ENCODE measurements at regions not wholly inside any gene's neighbourhood (a gene's known extent, or its start where the extent isn't known, plus 50 kb on each side); places are given as distances from the start of the nearest gene placed in this dataset.

DNA sequence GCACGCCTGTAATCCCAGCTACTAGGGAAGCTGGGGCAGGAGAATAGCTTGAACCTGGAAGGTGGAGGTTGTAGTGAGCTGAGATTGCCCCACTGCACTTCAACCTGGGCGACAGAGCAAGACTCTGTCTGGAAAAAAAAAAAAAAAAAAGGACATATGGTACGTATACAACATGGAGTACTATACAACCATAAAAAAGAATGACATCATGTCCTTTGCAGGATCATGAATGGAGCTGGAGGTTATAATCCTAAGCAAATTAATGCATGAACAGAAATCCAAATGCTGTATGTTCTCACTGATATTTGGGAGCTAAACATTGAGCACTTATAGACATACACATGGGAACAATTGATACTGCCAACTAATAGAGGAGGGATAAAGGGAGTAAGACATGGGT is 99.3 kb upstream of the KCNJ3 start:
- no peak for ATAC-seq
- BruUV-seq (replicated peaks) = no TSS peak

More for the DNA sequence above, 99.3 kb upstream of the KCNJ3 start:
- Histone ChIP-seq H3K4me3 (no peak overlapping the region), H3K36me3 (ENCODE audit: control insufficient read depth, insufficient read depth, low read length) (no peaks in the 10 kb centered on the region), H3K4me2 (ENCODE audit: insufficient read depth, low read length) (no peak overlapping the region), H2AFZ (ENCODE audit: low read depth, low read length) (no peak overlapping the region), H3K9ac (ENCODE audit: insufficient read depth in 1 of 2, low read depth in 2 of 2, low read length in 2 of 2) (no peak overlapping the region), H3K27ac (ENCODE audit: extremely low read depth, low read depth, low read length) (no peak overlapping the region), H3K79me2 (ENCODE audit: control insufficient read depth, insufficient read depth, low read length) (no peaks in the 10 kb centered on the region), H3K9me3 (replicated peaks; ENCODE audit: control insufficient read depth, insufficient read depth, low read depth, low read length) (no peaks in the 10 kb centered on the region; the same call in 1 of the 2 replicates), H3K4me1 (replicated peaks in 1 of 2; ENCODE audit: control insufficient read depth in 2 of 2, insufficient read depth in 2 of 2, low read length in 2 of 2) (no peaks in the 10 kb centered on the region), H4K20me1 (replicated peaks; ENCODE audit: control insufficient read depth, insufficient read depth, low read length) (no peaks in the 10 kb centered on the region), H3K9me1 (ENCODE audit: control insufficient read depth, insufficient read depth, low read length) (no peaks in the 10 kb centered on the region), H3K27me3 (ENCODE audit: control insufficient read depth in 2 of 2, insufficient read depth in 2 of 2, low read length in 2 of 2) (no peaks in the 10 kb centered on the region)
- DNase-seq (ENCODE audit: extremely low read depth in 1 of 4, low spot score in 3 of 4) = no peak
- TF ChIP-seq, protein P1, sequence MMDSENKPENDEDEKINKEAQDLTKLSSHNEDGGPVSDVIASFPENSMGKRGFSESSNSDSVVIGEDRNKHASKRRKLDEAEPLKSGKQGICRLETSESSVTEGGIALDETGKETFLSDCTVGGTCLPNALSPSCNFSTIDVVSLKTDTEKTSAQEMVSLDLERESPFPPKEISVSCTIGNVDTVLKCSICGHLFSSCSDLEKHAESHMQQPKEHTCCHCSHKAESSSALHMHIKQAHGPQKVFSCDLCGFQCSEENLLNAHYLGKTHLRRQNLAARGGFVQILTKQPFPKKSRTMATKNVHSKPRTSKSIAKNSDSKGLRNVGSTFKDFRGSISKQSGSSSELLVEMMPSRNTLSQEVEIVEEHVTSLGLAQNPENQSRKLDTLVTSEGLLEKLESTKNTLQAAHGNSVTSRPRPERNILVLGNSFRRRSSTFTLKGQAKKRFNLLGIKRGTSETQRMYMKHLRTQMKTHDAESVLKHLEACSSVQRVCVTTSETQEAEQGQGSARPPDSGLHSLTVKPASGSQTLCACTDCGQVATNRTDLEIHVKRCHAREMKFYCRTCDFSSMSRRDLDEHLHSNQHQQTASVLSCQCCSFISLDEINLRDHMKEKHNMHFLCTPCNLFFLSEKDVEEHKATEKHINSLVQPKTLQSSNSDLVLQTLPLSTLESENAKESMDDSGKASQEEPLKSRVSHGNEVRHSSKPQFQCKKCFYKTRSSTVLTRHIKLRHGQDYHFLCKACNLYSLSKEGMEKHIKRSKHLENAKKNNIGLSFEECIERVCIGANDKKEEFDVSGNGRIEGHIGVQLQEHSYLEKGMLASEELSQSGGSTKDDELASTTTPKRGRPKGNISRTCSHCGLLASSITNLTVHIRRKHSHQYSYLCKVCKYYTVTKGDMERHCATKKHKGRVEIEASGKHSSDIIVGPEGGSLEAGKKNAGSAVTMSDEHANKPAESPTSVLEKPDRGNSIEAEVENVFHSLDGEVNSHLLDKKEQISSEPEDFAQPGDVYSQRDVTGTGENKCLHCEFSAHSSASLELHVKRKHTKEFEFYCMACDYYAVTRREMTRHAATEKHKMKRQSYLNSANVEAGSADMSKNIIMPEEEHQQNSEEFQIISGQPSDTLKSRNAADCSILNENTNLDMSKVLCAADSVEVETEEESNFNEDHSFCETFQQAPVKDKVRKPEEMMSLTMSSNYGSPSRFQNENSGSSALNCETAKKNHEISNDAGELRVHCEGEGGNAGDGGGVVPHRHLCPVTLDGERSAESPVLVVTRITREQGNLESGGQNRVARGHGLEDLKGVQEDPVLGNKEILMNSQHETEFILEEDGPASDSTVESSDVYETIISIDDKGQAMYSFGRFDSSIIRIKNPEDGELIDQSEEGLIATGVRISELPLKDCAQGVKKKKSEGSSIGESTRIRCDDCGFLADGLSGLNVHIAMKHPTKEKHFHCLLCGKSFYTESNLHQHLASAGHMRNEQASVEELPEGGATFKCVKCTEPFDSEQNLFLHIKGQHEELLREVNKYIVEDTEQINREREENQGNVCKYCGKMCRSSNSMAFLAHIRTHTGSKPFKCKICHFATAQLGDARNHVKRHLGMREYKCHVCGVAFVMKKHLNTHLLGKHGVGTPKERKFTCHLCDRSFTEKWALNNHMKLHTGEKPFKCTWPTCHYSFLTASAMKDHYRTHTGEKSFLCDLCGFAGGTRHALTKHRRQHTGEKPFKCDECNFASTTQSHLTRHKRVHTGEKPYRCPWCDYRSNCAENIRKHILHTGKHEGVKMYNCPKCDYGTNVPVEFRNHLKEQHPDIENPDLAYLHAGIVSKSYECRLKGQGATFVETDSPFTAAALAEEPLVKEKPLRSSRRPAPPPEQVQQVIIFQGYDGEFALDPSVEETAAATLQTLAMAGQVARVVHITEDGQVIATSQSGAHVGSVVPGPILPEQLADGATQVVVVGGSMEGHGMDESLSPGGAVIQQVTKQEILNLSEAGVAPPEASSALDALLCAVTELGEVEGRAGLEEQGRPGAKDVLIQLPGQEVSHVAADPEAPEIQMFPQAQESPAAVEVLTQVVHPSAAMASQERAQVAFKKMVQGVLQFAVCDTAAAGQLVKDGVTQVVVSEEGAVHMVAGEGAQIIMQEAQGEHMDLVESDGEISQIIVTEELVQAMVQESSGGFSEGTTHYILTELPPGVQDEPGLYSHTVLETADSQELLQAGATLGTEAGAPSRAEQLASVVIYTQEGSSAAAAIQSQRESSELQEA (IDR thresholded peaks at IDR 0.05; ENCODE audit: low read depth) = no peak
- TF ChIP-seq MTA2 (IDR thresholded peaks at IDR 0.05; ENCODE audit: low read depth) (no peak), KLF6 (CRISPR knock-in tag; IDR thresholded peaks at IDR 0.05; ENCODE audit: borderline replicate concordance) (no peak), CTBP1 (IDR thresholded peaks at IDR 0.05; ENCODE audit: borderline replicate concordance) (no peak), TBP (optimal IDR thresholded peaks at IDR 0.05; ENCODE audit: low read depth, low read length) (no peak), NELFE (IDR thresholded peaks at IDR 0.05; ENCODE audit: insufficient read depth, insufficient read length) (no peak), CBFA2T3 (IDR thresholded peaks at IDR 0.05) (no peak), SRSF1 (IDR thresholded peaks at IDR 0.05; ENCODE audit: low read depth, low read length) (no peak), ERF (CRISPR knock-in tag; IDR thresholded peaks at IDR 0.05) (no peak), ZNF75A (CRISPR knock-in tag; IDR thresholded peaks at IDR 0.05) (no peak), CHD2 (IDR thresholded peaks at IDR 0.05; ENCODE audit: low read depth, low read length) (no peak), KDM4B (IDR thresholded peaks at IDR 0.05; ENCODE audit: borderline replicate concordance in 2 of 2, low read depth in 1 of 2) (no peak), SP1 (CRISPR knock-in tag; IDR thresholded peaks at IDR 0.05) (no peak), RUNX1 (IDR thresholded peaks at IDR 0.05; ENCODE audit: low read depth) (no peak)
- TF ChIP-seq, protein P2, sequence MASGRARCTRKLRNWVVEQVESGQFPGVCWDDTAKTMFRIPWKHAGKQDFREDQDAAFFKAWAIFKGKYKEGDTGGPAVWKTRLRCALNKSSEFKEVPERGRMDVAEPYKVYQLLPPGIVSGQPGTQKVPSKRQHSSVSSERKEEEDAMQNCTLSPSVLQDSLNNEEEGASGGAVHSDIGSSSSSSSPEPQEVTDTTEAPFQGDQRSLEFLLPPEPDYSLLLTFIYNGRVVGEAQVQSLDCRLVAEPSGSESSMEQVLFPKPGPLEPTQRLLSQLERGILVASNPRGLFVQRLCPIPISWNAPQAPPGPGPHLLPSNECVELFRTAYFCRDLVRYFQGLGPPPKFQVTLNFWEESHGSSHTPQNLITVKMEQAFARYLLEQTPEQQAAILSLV (tag; IDR thresholded peaks at IDR 0.05) = no peak
- TF ChIP-seq, protein P3, sequence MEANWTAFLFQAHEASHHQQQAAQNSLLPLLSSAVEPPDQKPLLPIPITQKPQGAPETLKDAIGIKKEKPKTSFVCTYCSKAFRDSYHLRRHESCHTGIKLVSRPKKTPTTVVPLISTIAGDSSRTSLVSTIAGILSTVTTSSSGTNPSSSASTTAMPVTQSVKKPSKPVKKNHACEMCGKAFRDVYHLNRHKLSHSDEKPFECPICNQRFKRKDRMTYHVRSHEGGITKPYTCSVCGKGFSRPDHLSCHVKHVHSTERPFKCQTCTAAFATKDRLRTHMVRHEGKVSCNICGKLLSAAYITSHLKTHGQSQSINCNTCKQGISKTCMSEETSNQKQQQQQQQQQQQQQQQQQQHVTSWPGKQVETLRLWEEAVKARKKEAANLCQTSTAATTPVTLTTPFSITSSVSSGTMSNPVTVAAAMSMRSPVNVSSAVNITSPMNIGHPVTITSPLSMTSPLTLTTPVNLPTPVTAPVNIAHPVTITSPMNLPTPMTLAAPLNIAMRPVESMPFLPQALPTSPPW (CRISPR knock-in tag; IDR thresholded peaks at IDR 0.05) = no peak
- POLR2A ChIA-PET = no interaction called here
- FAIRE-seq = no peak
- WGBS (ENCODE audit: insufficient coverage, low coverage, missing lambda C conversion rate) = 0% methylated on average over 2 of the region's 3 CpGs
- in situ Hi-C loops (cut with MboI) = no loop called here
- CTCF ChIA-PET (ENCODE audit: low intra/inter-chr PET ratio) = no interaction called here
- intact Hi-C loops (cut with micrococcal nuclease) = no loop called here

Measured in K562 (cell line).